ENCODE measurements at regions not wholly inside any gene's neighbourhood (a gene's known extent, or its start where the extent isn't known, plus 50 kb on each side); places are given as distances from the start of the nearest gene placed in this dataset.
"Not testable (repeated sequence)": the region's sequence is repeated elsewhere in the genome, so short reads cannot be mapped to it uniquely, and the experiment has no call there.

DNA sequence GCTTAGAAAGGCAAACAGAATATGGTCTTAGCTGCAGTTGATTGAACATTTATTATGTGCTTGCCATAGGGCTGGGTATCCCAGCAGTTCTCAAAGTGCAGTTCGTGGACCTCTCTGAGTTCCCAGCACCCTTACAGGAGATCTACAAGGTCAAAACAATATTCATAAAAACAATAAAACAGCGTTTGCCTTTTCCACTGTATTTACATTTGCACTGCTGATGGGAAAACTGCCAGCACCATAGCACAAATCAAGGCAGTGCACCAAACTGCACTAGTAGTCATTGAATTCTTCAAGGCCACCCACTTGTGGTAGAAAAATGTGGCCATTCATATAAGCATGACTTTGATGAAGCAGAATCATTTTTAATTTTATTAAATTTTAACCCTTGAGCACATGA is 128.1 kb downstream of the CCDC34 start:
- Mint-ChIP-seq H3K36me3 (ENCODE audit: low read depth) (no peaks in the 10 kb centered on the region), H3K27ac (no peak overlapping the region), H3K9me3 (no peaks in the 10 kb centered on the region), H3K4me1 (ENCODE audit: low read depth) (no peaks in the 10 kb centered on the region), H3K4me3 (no peak overlapping the region), H3K27me3 (ENCODE audit: insufficient read depth) (no peaks in the 10 kb centered on the region)
- no peak for DNase-seq (ENCODE audit: low spot score)
- intact Hi-C loops (cut with micrococcal nuclease) = no loop called here

DNA sequence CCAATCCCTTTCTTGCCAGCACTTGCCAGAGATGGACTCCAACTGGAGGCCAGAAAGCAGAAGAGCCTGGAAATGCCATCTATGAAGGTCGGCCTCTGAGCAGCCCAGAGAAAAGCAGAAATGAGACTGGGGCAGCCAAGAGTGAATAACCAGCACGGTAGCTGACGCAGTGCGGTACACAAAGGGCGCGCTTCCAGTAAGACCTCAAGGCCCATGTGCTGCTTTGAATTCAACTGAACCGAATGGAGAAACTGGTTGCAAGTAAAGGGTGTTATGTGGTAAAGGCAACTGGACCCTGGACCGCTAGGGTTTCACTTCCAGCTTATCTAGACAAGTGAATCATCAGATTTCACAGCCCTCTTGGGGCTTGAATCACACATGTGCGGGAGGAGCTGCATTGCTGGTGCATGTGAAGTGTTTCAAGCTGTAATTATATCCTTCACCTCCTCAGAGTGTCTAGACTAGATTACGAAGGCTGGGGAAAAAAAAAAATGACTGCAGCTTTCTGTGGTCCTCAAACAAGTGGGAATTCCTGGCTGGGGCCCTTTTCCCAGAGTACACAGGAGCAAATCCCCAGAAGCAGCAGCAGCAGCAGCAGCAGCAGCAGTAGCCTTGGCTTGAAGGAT is 128.9 kb downstream of the CCDC34 start:
- no peak overlapping the region for H3K27ac Mint-ChIP-seq
- DNase-seq (ENCODE audit: low spot score) = no peak
- no peaks in the 10 kb centered on the region for H3K9me3 Mint-ChIP-seq
- H3K4me3 Mint-ChIP-seq = no peak overlapping the region
- no peaks in the 10 kb centered on the region for H3K27me3 Mint-ChIP-seq (ENCODE audit: insufficient read depth)
- intact Hi-C loops (cut with micrococcal nuclease) = no loop called here
- no peaks in the 10 kb centered on the region for H3K4me1 Mint-ChIP-seq (ENCODE audit: low read depth)
- no peaks in the 10 kb centered on the region for H3K36me3 Mint-ChIP-seq (ENCODE audit: low read depth)

DNA sequence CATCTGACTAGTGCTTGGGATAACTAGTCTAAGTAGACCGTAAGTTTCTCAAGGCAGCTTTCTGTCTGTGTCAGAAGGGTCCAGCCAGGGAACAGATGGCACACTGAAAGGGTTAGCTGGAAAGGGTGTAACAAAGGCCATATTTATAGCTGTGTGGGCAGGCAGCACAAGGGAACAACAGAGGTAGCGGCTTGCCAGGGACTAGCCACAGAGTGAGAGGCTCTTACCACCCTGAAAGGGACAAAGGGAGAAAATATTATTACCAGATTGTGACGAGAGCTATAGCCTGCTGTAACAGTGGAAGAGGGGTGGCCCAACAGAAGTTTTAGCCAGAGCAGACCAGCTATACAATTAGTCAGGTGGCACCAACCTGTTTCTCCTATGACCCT is 129.4 kb downstream of the CCDC34 start:
- intact Hi-C loops (cut with micrococcal nuclease) = no loop called here
- Mint-ChIP-seq H3K27ac (no peak overlapping the region), H3K9me3 (no peaks in the 10 kb centered on the region), H3K4me3 (no peak overlapping the region), H3K27me3 (ENCODE audit: insufficient read depth) (no peaks in the 10 kb centered on the region), H3K36me3 (ENCODE audit: low read depth) (no peaks in the 10 kb centered on the region), H3K4me1 (ENCODE audit: low read depth) (no peaks in the 10 kb centered on the region)
- DNase-seq (ENCODE audit: low spot score) = no peak

DNA sequence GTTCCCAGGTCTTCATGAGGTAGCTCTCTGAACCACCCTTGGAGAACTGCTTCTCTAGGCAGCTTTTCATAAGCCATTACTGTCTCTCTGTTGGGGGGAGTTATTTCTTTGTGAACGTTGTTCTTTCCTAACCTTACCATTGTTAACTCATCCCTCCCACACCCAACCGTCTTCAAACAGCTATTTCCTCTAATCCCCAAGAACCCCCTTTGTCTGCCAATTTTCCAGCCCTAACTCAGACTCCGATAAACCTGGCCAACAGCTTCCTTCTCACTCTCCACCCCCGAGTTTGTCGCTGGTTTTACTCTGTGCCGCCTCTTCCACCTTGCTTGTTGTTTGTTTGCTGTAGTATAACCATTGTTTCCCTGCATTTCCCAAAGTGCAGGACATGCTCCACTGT is 131.5 kb downstream of the CCDC34 start:
- Mint-ChIP-seq H3K4me1 (ENCODE audit: low read depth) (no peaks in the 10 kb centered on the region), H3K27me3 (ENCODE audit: insufficient read depth) (no peaks in the 10 kb centered on the region), H3K27ac (no peak overlapping the region), H3K36me3 (ENCODE audit: low read depth) (no peaks in the 10 kb centered on the region), H3K9me3 (no peaks in the 10 kb centered on the region), H3K4me3 (no peak overlapping the region)
- intact Hi-C loops (cut with micrococcal nuclease) = no loop called here
- no peak for DNase-seq (ENCODE audit: low spot score)

DNA sequence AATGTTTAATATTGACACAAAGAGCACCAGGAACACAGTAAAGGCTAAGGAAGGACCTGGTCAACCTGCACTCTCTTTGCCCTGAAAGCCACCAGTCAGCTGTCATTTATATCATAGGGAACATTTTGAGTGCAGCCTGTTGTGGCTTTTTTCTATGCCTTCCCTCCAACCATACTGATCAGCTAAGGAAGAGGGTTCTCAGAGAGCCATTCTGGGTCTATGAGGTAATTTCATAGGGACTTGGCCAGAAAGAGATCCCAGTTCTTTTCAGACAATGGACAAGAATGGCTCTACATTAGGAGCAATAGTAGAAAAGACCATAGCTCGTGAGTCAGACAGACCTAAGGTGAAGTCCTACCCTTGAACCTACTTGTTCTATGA is 132.8 kb downstream of the CCDC34 start:
- Mint-ChIP-seq H3K9me3 (no peaks in the 10 kb centered on the region), H3K36me3 (ENCODE audit: low read depth) (no peaks in the 10 kb centered on the region), H3K4me1 (ENCODE audit: low read depth) (no peaks in the 10 kb centered on the region)

DNA sequence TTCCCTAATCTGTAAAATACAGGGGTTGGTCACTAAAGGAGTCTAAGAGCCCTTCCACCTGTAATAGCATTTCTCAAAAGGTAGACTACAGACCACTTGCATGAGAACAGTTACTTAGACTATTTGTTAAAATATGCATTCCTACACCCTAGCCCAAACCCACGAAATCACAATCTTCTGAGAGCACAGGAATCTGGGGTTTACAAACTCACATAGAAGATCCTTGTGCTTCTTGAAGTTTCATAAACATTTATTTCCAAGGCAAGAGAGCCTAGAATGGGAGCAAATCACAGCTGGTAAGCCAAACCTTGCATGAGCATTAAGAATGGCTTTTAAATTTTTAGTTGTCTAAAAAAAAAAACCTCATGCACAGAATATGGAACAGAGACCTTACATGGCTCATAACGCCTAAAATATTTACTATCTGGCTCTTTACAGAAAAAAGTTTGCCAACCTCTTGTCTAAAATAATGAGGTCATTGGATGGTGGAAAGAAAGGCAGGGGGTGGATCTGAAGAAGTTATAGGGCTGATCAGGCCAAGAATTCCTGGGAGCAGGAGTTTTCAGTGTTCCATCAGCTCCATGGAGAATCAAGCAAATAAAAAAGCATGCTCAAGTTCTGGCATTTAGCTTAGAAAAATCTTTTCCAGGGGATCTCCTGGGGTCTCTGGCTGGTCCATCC is 133.4 kb downstream of the CCDC34 start:
- Mint-ChIP-seq H3K4me3 (no peak overlapping the region), H3K27me3 (ENCODE audit: insufficient read depth) (no peaks in the 10 kb centered on the region), H3K27ac (no peak overlapping the region), H3K9me3 (no peaks in the 10 kb centered on the region), H3K4me1 (ENCODE audit: low read depth) (no peaks in the 10 kb centered on the region), H3K36me3 (ENCODE audit: low read depth) (no peaks in the 10 kb centered on the region)
- intact Hi-C loops (cut with micrococcal nuclease) = no loop called here
- no peak for DNase-seq (ENCODE audit: low spot score)

More for the DNA sequence above, 132.8 kb downstream of the CCDC34 start:
- no peak overlapping the region for H3K4me3 Mint-ChIP-seq
- intact Hi-C loops (cut with micrococcal nuclease) = no loop called here
- H3K27me3 Mint-ChIP-seq (ENCODE audit: insufficient read depth) = no peaks in the 10 kb centered on the region
- no peak overlapping the region for H3K27ac Mint-ChIP-seq
- no peak for DNase-seq (ENCODE audit: low spot score)

DNA sequence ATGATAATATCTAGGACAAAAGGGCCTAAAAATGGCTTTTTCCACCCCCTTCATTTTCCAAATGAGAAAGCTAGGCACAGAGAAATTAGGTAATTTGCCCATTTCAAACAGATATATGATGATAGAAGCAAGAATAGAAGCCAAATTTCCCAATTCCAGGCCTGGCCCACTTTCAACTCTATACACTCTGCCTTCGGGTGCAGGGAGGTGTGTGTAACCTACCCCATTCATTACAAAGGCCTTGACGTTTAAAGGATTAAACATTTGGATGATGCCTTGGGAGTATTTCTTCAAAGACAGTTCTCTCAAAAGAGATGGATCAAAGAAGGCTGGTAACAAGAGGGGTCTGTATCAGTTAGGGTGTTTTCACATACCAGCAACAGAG is 134.1 kb downstream of the CCDC34 start:
- no peaks in the 10 kb centered on the region for H3K27me3 Mint-ChIP-seq (ENCODE audit: insufficient read depth)
- no peak for DNase-seq (ENCODE audit: low spot score)
- no peaks in the 10 kb centered on the region for H3K9me3 Mint-ChIP-seq
- no peaks in the 10 kb centered on the region for H3K36me3 Mint-ChIP-seq (ENCODE audit: low read depth)
- H3K4me1 Mint-ChIP-seq (ENCODE audit: low read depth) = no peaks in the 10 kb centered on the region
- no peak overlapping the region for H3K4me3 Mint-ChIP-seq
- intact Hi-C loops (cut with micrococcal nuclease) = no loop called here
- no peak overlapping the region for H3K27ac Mint-ChIP-seq

DNA sequence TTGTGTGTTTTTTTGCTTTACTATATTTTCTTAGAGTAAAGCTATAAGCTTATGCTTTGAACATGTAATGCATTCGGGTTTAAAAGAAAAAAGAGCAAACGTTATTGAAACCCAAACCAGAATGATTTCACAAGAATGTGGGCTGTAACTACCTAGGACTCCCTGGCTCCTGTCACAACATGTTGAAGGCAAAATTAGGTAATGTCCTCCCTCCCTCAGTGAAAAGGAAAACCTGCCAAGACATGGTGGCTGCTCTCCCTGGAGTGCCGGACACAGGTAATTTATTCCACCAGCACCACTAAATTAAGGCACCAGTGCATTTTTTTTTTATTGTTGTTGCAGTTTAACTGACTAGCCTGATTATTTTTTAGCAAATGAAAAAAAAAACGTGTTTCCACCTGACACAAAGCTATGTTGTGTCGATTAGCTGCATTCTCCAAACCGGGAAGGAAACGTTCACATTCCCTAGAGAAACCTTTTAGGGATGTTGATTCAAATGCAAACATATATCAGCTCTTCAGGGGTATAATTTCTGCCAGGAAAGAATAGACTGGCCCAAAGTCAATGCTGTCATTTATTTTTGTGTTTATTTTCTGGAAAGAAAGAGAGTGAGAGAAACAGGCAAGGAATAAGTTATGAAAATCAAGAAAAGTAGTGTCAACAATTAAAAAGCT is 134.6 kb downstream of the CCDC34 start:
- H3K4me3 Mint-ChIP-seq = no peak overlapping the region
- H3K27ac Mint-ChIP-seq = no peak overlapping the region
- H3K4me1 Mint-ChIP-seq (ENCODE audit: low read depth) = no peaks in the 10 kb centered on the region
- intact Hi-C loops (cut with micrococcal nuclease) = no loop called here
- DNase-seq (ENCODE audit: low spot score) = no peak
- no peaks in the 10 kb centered on the region for H3K27me3 Mint-ChIP-seq (ENCODE audit: insufficient read depth)
- no peaks in the 10 kb centered on the region for H3K36me3 Mint-ChIP-seq (ENCODE audit: low read depth)
- H3K9me3 Mint-ChIP-seq = no peaks in the 10 kb centered on the region

DNA sequence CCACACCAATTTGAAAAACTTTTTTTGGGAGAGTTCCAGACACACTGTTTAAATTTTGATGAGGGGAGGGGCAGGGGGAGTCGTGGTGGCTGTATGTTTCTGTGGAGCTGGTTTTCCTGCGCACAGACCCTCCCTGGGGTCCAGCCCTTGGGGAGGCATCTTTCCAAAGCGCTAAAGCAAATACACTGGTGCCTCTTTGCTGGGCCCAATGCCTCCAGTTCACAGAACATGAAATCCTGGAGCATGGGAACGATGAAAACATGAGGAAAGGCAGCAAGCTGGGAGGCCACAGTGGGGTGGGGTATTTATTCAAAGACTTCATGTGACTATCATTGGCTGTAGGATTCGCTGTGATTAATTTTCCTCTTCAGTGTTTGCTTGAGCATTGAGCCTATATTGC is 135.3 kb downstream of the CCDC34 start:
- no peaks in the 10 kb centered on the region for H3K9me3 Mint-ChIP-seq
- intact Hi-C loops (cut with micrococcal nuclease) = no loop called here
- no peaks in the 10 kb centered on the region for H3K36me3 Mint-ChIP-seq (ENCODE audit: low read depth)
- H3K27ac Mint-ChIP-seq = no peak overlapping the region
- H3K4me1 Mint-ChIP-seq (ENCODE audit: low read depth) = no peaks in the 10 kb centered on the region
- H3K4me3 Mint-ChIP-seq = no peak overlapping the region
- DNase-seq (ENCODE audit: low spot score) = no peak
- H3K27me3 Mint-ChIP-seq (ENCODE audit: insufficient read depth) = no peaks in the 10 kb centered on the region

DNA sequence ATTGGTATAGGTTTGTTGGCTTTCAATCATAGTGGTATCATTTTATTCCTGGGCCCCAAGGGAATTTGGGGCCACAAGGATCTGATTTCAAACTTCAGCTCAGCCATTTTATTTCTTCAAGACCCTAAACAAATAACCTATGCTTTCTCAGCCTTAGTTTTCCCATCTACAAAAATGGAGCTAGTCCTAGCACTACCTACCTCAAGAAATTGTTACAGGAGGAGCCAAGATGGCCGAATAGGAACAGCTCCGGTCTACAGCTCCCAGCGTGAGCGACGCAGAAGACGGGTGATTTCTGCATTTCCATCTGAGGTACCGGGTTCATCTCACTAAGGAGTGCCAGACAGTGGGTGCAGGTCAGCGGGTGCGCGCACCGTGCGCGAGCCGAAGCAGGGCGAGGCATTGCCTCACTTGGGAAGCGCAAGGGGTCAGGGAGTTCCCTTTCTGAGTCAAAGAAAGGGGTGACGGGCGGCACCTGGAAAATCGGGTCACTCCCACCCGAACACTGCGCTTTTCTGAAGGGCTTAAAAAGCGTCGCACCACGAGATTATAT is 143.5 kb downstream of the CCDC34 start:
- H3K4me1 Mint-ChIP-seq (ENCODE audit: low read depth); H3K9me3 Mint-ChIP-seq; H3K36me3 Mint-ChIP-seq (ENCODE audit: low read depth); intact Hi-C loops (cut with micrococcal nuclease); H3K4me3 Mint-ChIP-seq; DNase-seq (ENCODE audit: low spot score); H3K27me3 Mint-ChIP-seq (ENCODE audit: insufficient read depth); H3K27ac Mint-ChIP-seq: not testable (repeated sequence)

DNA sequence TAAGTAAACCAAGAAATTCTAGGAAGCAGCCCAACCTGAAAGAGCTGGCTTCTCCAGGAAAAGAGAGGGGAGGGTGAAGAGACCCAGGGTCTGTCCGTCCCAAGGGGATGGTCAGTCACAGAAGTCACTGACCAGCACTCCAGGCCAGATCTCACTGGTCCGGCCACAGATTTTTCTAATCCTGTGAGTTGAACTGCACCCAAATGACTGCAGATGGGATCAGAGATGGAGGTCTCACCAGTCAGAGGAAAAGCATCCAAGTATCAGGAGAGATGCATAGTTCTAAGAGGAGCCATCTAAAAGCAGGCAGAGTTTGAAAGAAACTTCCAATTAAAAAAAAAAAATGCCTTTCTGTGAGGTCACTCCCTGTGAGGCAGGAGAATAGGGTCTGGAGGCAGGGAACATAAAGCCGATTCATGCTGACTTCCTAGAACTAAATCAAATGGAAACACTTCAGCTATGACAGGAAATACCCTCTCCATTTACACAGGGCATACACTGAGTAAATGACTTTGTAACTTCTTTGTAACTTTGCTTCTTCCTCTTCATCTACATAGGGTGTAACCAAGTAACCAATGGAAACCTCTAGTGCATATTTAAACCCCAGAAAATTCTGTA is 144.5 kb downstream of the CCDC34 start:
- Mint-ChIP-seq H3K4me1 (ENCODE audit: low read depth) (no peaks in the 10 kb centered on the region), H3K4me3 (no peak overlapping the region), H3K27ac (no peak overlapping the region), H3K27me3 (ENCODE audit: insufficient read depth) (no peaks in the 10 kb centered on the region), H3K9me3 (no peaks in the 10 kb centered on the region), H3K36me3 (ENCODE audit: low read depth) (no peaks in the 10 kb centered on the region)
- intact Hi-C loops (cut with micrococcal nuclease) = no loop called here
- DNase-seq (ENCODE audit: low spot score) = no peak

DNA sequence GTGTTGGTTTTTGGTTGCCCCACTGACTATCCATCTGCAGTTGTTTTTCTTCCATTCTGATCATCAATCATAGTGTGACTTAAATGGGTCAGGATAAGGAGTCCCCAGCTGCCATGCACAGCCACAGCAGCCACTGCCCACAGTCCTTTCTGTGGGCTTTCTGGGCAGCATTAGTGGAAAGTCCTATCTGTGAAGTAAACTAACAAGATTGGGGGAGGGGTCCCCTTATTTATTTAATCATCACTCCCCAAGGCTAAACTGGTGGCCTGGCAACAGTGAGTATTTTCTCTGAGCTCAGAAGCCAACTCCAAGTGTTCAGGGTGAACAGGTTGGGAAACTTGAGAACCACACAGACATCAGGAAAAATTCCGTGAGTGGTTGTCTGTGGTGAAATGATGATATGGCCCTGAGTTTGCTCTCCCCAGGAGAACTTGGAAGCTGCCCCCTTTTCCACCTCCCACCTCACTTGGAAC is 145.0 kb downstream of the CCDC34 start:
- H3K27me3 Mint-ChIP-seq (ENCODE audit: insufficient read depth) = no peaks in the 10 kb centered on the region
- no peaks in the 10 kb centered on the region for H3K4me1 Mint-ChIP-seq (ENCODE audit: low read depth)
- intact Hi-C loops (cut with micrococcal nuclease) = no loop called here
- no peaks in the 10 kb centered on the region for H3K9me3 Mint-ChIP-seq
- DNase-seq (ENCODE audit: low spot score) = no peak
- no peak overlapping the region for H3K4me3 Mint-ChIP-seq
- H3K27ac Mint-ChIP-seq = no peak overlapping the region
- H3K36me3 Mint-ChIP-seq (ENCODE audit: low read depth) = no peaks in the 10 kb centered on the region

DNA sequence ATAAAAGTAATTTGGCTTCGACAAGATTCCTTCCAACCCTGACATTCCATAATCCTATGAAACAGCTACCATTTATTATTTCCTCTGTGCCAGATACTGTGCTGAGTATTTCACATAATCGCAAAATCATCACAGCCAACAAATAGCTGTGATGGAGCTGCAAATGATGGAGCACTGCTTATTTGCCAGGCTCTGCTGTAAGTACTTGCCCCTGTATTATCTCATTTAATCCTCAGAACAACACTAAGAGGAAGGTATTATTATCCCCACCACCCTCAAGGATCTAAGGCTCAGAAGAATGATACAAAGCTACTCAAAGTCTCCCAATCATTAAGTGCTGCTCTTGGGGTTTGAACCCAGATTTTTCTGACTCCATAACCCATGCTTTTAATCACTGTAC is 145.5 kb downstream of the CCDC34 start:
- Mint-ChIP-seq H3K9me3 (no peaks in the 10 kb centered on the region), H3K27ac (no peak overlapping the region), H3K27me3 (ENCODE audit: insufficient read depth) (no peaks in the 10 kb centered on the region), H3K4me3 (no peak overlapping the region), H3K4me1 (ENCODE audit: low read depth) (no peaks in the 10 kb centered on the region), H3K36me3 (ENCODE audit: low read depth) (no peaks in the 10 kb centered on the region)
- DNase-seq (ENCODE audit: low spot score) = no peak
- intact Hi-C loops (cut with micrococcal nuclease) = no loop called here
